GM19397 (cell line): ENCODE measurements at regions not wholly inside any gene's neighbourhood (a gene's known extent, or its start where the extent isn't known, plus 50 kb on each side); places are given as distances from the start of the nearest gene placed in this dataset.

Source experiments
- ATAC-seq: cut with Tn5 transposase; IDR thresholded peaks from one replicate; pipeline ENCODE4 v1.9.1; 2021; ENCODE audit warnings: mild to moderate bottlenecking, moderate library complexity; ENCODE audit not compliant: unreplicated experiment

DNA sequence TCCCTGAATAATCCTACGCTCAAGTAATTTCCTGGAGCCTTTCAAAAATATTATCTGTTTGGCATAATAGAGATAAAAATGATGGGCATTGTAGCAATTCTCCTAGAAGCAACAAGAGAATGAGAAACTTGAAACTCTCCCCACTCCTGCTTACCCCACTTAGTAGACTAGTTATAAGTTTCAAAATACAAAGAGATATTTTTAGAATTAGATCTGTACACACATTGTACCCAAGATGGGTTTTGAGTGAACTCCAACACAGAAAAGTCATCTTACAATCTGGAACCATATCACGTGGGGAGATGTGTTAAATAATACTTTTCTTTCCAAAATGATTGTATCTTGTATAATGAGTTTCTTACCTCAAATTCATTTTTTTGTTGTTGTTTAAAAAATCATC is 484.9 kb downstream of the LPIN1 start:
- no peak for ATAC-seq

DNA sequence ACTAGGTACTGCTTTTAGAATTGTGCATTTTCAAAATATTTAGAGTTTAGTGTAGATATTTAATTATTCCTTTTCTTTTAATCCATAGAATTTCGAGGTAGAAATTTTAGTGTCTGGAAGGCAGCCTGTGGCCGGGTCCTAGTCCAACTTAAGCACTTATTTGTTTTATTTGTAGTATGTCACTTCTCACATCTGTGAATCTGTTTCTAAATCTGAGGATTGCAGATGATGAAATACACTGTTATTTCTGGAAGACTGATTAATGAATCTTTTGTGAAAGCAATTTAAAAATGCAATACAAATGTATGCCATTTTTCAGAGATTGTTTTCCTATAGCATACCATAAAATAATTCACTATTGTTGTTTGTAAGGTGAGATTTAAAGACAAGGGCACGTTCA is 483.9 kb upstream of the TRIB2 start:
- no peak for ATAC-seq

DNA sequence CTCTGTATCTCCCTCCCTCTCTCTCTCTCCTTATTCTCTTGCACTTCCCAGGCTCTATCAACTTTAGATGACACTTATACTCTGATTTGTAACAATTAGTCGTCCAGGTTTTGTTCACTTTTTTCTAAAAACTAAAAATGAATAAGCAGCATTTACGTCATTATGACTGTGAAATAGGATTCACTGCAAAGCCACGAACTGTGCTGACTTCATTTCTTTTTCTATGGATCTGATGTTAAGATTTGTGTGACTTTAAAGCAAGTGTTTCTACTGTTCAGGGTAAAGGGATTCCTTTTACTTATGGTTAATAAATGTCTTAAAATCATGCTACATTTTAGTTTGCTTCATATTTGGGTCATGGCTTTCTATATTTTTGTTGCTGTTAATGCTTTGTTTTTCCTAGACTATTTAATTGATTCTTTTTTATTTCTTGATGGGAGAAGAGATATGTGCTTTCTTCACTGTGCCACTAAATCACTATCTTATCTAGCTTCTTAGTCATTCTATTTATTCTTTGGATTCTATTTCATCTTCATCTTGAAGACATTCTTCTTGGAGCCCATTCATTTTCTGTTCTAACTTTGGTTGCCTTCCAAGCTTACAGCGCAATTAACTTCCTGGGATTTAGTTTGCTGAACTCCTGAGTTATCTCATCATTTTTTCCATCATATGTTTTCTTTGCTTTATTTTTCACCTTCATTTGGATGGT is 480.4 kb upstream of the TRIB2 start:
- no peak for ATAC-seq

DNA sequence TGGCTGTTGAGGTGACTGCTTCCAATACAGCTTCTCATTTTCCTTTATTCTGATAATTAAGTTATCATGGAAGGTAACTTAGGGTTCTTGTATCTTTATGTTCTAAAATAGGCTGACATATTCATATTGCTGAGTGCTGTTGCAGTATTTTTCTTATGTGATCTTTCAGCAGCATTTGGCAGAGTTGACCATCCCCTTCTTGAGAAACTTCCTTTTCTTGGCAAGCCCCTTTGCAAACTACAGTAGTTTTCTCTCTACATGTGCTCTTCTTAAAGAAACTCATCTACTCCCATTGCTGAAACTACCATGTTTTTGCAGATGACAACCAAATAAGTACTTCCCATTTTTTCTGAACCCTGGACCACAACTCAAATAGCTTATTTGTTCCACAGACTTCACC is 476.5 kb upstream of the TRIB2 start:
- ATAC-seq = no peak

DNA sequence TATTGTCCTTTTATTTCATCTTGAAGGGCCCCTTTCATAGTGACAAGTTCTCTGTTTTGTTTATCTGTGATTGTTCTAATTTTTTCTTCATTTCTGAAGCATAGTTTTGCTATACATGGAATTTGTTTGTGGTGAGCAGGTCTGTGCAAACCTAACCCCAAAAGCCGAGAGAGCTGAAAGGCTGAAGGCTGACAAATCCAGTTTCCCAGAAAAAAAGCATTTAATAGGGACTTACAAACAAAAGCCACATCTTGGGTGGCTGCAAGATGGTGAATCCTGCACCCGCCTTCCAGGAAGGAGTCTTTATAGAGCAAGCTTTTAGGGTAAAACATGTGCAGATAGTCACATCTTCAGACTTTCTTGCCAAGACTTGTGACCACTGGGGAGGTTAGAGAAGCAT is 473.4 kb upstream of the TRIB2 start:
- no peak for ATAC-seq

DNA sequence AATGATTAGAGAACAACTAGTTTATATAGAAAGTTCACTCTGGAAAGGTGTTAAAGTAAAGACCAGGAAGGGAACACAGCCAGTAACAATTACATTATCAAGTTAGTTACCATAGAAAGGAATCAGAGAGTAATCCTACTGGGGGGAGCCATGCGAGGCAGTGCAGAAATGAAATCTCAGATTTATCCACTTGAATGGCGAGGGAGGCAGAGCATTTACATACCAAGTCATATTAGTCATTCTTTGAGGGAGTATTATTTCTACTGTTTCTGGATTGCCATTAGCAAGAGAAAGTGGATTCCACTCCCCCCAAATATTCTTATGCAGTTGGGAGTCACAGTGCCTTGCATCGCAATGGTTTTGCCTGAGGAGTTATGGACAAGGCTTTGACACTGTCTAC is 472.7 kb upstream of the TRIB2 start:
- no peak for ATAC-seq

DNA sequence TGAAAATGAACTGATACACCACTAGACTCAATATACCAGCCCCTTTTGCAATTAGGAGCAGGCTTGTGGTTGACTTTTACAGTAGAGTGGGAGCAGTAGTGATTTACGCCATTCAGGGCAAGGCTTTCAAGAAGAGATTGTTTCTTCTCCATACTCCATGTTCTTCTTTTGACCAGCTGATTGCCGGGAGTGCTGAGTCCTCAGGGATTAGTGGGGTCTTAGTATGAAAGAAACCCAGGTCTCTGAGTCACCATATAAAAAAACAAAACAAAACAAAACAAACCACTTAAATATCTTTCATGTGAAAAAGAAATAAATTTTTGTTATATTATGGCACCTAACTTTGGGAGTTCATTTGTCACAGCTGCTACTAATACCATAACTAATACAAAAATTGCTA is 465.6 kb upstream of the TRIB2 start:
- ATAC-seq = no peak

DNA sequence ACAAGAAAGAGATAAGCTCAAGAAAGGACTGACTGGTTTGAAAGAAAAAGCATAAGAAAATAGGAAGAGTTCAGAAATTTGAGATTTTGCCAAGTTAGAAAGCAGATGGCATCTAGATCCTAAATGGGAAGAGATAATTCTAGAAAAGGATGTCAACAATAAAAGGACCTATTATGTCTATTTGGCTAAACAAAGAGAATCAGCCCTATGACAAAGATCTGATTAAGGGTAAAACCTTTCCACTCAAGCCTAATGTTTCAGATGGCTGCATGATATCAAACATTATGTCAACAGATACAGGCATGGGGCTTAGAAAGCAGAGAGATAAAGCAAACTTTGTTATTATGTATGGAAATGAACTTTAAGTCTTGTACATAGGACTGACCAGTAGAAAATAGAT is 465.0 kb upstream of the TRIB2 start:
- ATAC-seq = no peak

DNA sequence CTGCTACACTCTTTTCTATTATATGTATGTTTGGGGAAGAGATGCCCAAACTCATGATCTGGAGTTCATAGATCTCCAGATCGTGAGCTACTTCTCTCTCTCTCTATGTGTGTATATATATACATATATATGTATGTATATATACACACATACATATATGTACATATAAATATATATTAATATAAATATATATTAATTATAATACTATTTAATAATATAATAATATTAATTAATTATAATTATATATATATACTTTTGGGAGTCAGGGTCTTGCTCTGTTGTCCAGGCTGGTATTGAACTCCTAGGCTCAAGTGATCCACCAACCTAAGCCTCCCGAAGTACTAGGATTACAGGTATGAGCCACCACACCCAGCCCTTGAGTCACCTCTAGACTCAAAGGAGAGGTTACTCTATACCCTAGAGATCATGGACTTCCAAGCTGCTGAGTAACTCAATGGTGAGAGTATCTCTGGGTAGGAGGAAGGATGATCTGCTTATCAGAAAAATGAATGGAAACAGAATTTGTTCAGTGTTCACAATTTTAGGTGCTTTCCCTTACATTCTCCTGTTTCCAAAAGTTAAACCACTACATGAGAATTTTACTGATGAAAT is 463.5 kb upstream of the TRIB2 start:
- no peak for ATAC-seq

DNA sequence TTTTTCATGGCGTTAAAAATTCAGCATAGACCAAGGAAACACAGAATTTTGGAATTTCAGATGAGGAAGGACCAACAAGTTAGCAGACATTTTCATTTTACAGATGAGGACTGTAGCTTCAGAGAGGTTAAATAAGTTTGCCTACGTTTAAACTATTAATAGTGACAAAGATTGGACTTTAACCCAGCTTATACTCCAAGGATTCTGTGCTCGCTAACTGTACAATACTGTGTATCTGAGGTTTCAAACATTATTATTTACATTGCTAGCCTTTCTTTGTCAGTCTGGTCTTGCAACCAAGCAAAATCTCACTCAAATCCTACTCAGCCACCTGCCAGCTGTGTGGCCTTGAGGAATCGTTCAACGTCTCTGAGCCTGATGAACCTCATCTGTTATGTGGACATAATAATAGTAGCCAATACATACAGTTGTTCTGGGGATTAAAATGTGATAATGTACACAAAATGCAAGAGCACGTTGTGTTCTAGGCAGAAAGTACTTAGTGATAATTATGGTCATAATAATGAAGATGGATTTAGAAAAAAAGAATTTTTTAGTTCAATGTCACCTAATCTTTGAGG is 462.4 kb upstream of the TRIB2 start:
- no peak for ATAC-seq

DNA sequence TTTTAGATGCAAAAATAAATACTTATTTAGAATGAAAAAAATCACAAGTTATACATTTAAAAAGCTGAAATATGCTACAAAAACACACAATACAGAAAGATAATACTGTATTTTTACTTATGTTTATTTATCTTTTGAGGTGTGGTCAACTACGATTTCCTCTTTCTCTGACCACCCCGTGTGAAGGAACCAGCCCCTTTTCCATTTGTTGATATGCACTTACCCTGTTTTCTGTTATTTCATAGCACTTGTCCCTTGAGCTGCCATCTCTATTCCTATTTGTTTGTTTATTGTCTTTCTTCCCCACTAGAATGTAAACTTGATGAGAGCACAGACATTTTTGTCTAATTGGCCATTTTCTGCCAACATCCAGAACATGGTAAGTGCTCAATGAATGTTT is 460.5 kb upstream of the TRIB2 start:
- ATAC-seq = no peak

DNA sequence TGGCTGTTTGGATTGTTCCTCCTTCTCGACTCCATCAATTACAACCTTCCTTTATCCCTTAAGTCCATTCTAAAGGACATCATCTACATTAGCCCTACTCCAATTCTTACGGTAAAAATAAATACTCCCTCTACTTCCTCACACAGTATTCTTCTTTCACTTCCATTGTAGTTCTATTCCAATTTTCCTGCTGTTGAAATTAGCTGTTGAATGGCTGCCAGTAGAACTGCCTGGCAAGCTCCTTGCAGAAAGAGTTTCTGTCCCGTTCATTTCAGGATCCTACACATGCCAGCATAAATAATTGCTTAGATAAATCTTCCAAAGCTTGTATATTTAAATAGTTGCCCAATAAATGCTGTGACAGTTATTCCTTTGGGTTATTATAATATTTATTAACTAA is 459.3 kb upstream of the TRIB2 start:
- ATAC-seq = no peak

DNA sequence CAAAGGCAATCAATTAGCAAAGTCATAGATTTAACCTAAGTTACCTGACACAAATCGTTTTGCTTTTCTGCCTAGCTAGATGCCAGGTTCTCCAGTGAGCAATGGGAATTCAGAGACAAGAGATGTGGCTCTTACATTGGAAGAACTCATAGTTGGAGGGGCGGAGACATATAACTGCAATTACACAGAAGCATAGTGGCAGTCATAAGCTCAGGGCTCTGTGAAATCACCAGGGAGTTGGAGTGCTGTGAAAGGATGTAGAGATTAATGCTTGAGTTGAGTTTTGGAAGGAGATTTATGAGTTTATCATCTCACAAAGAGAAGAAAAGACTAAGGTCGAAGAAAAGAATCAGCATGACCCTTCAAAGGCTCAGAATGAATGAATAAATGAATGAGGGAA is 457.2 kb upstream of the TRIB2 start:
- no peak for ATAC-seq

DNA sequence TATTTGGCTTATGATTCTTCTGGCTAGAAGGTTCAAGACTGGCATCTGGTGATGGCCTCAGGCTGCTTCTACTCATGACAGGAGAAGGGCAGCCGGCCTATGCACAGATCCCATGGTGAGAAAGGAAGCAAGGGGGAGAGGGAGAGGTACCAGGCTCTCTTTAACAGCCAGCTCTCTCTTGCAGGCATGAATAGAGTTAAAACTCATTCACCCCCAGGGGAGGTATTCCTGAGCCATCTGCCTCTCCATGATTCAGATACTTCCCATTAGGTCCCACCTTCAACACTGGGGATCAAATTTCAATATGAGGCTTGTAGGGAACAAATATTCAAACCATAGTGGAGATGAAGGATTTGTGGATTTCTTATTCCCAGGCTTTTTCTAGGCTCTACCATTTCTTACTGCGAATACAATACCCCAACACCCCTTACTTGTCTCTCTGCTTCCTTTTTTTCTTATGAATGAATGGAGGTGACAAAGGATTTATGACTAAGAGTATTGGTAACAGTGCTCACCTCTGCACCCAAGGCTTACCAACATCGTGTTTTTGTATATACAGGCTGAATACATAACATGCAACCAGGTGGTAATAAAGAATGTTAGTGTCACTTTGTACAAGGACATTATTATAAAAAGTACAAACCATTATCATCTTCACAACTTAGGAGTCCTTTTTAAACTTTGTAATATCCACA is 454.6 kb upstream of the TRIB2 start:
- no peak for ATAC-seq

DNA sequence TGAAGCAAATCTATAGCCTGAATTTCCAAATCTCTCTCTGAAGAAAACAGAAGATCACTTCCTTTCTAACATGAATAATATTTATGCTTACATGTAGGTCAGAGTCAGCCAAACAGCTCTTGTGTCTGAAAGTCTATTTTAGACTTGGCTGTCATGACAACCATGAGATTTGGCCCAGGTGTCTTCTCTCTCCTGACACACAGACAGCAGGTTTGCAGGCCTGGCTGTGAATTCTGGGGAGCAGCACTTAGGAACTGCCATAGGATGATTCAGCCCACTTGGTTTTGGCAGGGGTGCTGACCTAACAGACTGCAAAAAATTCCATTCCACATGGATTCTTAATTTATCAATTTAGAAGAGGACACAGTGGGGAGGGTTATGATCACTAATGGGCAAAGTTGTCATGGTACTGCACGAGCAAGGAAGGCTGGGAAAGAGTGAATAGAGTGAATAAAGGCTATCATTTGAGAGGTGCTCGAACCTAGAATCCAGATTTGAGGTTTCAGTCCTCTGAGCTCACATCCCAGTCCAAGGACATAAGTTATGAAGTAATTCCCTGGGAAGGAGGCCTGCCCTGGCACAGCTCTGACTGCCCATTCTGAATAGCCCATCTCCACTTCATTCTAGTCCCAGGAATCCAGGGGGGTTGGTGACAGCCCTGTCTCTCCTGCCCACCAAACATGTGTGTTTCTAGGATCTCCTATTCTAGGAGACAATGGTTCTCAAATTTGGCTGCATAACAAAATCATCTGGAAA is 453.9 kb upstream of the TRIB2 start:
- no peak for ATAC-seq

DNA sequence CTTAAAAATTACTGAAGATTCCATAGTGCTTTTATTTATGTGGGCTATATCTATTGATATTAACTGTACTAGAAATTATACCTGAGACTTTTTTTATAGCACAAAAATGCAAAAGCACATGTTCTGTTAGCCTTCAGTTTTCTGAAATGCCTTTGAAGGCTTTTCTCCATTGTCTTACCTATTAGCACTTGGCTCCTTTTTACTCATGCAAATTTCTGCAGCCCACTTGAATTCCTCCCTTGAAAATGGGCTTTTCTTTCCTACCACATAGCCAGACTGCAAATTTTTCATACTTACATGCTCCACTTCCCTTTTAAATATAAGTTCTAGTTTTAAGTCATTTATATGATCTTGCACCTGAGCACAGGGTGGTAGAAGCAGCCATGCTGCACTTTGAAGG is 453.0 kb upstream of the TRIB2 start:
- ATAC-seq = no peak

DNA sequence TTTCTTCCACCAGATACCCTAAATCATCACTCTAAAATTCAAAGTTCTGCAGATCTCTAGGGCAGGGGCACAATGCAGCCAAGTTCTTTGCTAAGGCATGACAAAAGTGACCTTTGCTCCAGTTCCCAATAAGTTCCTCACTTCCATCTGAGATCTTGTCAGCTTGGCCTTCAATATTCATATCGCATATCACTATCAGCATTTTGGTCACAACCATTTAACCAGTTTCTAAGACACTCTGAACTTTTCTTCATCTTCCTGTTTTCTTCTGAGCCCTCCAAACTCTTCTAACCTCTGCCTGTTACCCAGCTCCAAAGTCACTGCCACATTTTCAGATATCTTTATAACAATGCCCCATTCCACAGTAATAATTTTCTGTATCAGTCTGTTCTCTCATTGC is 452.6 kb upstream of the TRIB2 start:
- ATAC-seq = no peak

DNA sequence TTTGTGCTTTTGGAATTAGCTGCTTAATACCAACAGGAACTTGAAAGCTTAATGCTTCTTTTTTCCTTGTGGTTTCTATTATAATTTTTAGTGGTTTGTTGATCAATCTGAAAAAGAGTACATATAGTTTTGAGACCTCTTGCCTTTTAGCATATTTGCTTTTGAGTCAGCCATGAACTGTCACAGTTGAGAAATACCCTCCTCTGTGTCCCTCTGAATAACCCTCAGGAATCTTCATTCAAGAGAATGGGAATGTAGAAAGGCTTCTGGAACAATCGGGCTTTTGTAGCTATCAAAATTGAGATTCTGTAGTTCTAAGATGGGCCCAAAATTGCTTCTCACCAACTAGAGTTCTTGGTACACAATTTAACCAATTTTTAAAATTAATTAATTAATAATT is 451.1 kb upstream of the TRIB2 start:
- no peak for ATAC-seq

DNA sequence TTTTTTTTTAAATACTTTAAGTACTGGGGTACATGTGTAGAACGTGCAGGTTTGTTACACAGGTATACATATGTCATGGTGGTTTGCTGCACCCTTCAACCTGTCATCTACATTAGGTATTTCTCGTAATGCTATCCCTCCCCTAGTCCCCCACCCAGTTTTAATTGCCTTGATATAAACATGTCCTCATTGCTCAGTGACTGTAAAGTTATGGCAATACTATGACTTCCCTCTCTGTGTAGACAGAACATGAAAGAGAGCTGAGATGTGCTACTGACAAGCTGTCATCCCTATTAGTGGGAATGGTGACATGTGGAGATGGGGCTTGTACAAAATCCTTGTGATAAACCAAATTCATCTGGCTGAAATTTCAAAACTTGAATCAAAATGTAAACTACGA is 449.7 kb upstream of the TRIB2 start:
- no peak for ATAC-seq

DNA sequence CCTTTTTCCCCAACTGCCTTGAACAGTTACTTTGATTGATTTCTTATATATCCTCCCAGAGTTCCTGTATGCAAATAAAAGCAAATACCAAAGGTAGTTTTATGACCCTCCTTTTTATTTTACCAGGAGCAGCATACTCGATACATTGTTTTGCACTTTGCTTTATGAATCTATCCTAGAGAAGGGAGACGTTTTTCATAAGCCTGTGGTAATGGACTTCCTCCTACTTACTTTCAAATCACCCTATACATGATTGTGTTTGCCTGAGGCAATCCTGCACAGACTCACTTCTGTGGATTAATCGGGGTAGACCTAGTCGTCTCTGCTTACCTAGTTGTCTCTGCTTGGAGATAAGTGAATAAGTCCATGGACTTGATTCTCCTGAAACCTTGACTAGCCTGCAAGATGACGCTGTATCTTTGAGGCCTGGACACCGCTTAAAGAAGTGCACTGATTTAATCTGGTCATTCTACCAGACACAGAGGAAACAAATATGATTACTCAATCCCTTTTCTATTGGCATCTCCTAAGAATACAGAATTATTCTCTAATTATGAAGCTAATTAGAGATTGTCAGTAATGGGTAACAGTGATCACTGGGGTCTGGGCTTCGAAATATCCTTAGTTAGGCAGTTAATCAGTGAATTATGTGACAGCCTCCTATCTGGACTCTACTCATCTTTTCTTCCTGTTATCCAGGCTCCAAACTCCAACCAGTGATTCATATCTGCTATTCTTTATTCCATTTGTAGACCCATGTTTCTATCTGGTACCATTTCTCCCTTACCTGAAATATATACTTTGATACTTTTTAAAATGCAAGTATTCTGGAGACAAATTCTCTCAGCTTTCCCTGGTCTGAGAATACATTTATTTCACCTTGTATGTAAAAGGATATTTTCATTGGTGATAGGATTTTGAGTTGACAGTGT is 447.4 kb upstream of the TRIB2 start:
- ATAC-seq = no peak
